IMR-90 (cell line): ENCODE measurements at regions not wholly inside any gene's neighbourhood (a gene's known extent, or its start where the extent isn't known, plus 50 kb on each side); places are given as distances from the start of the nearest gene placed in this dataset.

Experiments used
- BHLHE40 ChIP-seq: fragments of 150-350 bp; IDR thresholded peaks from 2 replicates; pipeline ENCODE4 v1.6.1; 2016; ENCODE audit warnings: mild to moderate bottlenecking, low read depth, low read length
- CEBPB ChIP-seq: IDR thresholded peaks from 2 replicates; pipeline ENCODE4 v1.6.1; 2012; ENCODE audit warnings: low read depth, low read length, improper control_type of control experiment
- CHD1 ChIP-seq: IDR thresholded peaks from 2 replicates; pipeline ENCODE4 v1.6.1; 2012; ENCODE audit warnings: low read depth, low read length, improper control_type of control experiment
- FOS ChIP-seq: fragments of 150-350 bp; IDR thresholded peaks from 2 replicates; pipeline ENCODE4 v1.6.1; 2016; ENCODE audit warnings: low read depth, low read length
- MAZ ChIP-seq: IDR thresholded peaks from 2 replicates; pipeline ENCODE4 v1.6.1; 2012; ENCODE audit warnings: low read depth, mild to moderate bottlenecking, low read length, improper control_type of control experiment, moderate library complexity, borderline replicate concordance
- MXI1 ChIP-seq: IDR thresholded peaks from 2 replicates; pipeline ENCODE4 v1.6.1; 2012; ENCODE audit warnings: low read depth, mild to moderate bottlenecking, low read length, moderate library complexity, borderline replicate concordance
- POLR2A ChIP-seq: IDR thresholded peaks from 2 replicates; pipeline ENCODE4 v1.6.1; 2012; ENCODE audit warnings: mild to moderate bottlenecking, low read depth, low read length
- RAD21 ChIP-seq: IDR thresholded peaks from 2 replicates; pipeline ENCODE4 v1.6.1; 2012; ENCODE audit warnings: low read length, improper control_type of control experiment
- RCOR1 ChIP-seq: IDR thresholded peaks from 2 replicates; pipeline ENCODE4 v1.6.1; 2012; ENCODE audit warnings: mild to moderate bottlenecking, low read length, improper control_type of control experiment; ENCODE audit not compliant: insufficient replicate concordance
- RFX5 ChIP-seq: IDR thresholded peaks from 2 replicates; pipeline ENCODE4 v1.8.0; 2012; ENCODE audit warnings: low read depth, mild to moderate bottlenecking, low read length, moderate library complexity
- SMC3 ChIP-seq: fragments of 150-350 bp; IDR thresholded peaks from 2 replicates; pipeline ENCODE4 v1.6.1; 2016; ENCODE audit warnings: low read depth, mild to moderate bottlenecking, antibody characterized with exemption, low read length, moderate library complexity
- TF ChIP-seq, protein P1 (sequence below): conservative IDR thresholded peaks from 2 replicates; pipeline ENCODE4 v1.5.1; 2012; ENCODE audit warnings: mild to moderate bottlenecking, low read depth, low read length, improper control_type of control experiment
- TF ChIP-seq, protein P2 (sequence below): fragments of 150-350 bp; IDR thresholded peaks from 2 replicates; pipeline ENCODE4 v1.6.1; 2017; ENCODE audit warnings: mild to moderate bottlenecking, antibody characterized with exemption, low read length, low read depth
- TF ChIP-seq, protein P3 (sequence below): fragments of 150-350 bp; IDR thresholded peaks from 2 replicates; pipeline ENCODE4 v1.6.1; 2016; ENCODE audit warnings: low read depth, mild to moderate bottlenecking, low read length, moderate library complexity, borderline replicate concordance

DNA sequence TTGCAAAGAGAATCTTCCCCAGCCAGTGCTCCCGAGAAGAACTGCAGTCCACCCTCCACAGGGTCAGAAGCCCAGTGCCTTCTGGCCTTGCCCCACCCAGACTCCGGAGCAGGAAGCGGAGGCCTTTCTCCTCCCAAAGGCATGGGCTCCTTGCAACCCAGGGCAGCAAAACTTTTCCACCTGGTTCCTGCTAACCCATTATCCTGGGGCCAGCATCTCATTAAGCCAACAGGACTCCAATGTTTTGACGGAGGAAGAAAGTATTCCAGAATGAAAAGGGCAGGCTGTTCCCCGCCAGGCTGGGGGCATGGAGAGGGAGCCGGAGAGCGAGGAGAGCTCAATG lies 88.1 kb downstream of the RTL6 start:
- no peak for TF ChIP-seq BHLHE40
- TF ChIP-seq, protein P1, sequence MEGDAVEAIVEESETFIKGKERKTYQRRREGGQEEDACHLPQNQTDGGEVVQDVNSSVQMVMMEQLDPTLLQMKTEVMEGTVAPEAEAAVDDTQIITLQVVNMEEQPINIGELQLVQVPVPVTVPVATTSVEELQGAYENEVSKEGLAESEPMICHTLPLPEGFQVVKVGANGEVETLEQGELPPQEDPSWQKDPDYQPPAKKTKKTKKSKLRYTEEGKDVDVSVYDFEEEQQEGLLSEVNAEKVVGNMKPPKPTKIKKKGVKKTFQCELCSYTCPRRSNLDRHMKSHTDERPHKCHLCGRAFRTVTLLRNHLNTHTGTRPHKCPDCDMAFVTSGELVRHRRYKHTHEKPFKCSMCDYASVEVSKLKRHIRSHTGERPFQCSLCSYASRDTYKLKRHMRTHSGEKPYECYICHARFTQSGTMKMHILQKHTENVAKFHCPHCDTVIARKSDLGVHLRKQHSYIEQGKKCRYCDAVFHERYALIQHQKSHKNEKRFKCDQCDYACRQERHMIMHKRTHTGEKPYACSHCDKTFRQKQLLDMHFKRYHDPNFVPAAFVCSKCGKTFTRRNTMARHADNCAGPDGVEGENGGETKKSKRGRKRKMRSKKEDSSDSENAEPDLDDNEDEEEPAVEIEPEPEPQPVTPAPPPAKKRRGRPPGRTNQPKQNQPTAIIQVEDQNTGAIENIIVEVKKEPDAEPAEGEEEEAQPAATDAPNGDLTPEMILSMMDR: no peak
- no peak for TF ChIP-seq MXI1
- TF ChIP-seq MAZ: no peak
- no peak for TF ChIP-seq RFX5
- TF ChIP-seq, protein P2, sequence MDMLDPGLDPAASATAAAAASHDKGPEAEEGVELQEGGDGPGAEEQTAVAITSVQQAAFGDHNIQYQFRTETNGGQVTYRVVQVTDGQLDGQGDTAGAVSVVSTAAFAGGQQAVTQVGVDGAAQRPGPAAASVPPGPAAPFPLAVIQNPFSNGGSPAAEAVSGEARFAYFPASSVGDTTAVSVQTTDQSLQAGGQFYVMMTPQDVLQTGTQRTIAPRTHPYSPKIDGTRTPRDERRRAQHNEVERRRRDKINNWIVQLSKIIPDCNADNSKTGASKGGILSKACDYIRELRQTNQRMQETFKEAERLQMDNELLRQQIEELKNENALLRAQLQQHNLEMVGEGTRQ: no peak
- TF ChIP-seq POLR2A: no peak
- TF ChIP-seq CEBPB: no peak
- no peak for TF ChIP-seq CHD1
- TF ChIP-seq RAD21: no peak
- TF ChIP-seq SMC3: no peak
- TF ChIP-seq RCOR1: no peak
- no peak for TF ChIP-seq FOS
- TF ChIP-seq, protein P3, sequence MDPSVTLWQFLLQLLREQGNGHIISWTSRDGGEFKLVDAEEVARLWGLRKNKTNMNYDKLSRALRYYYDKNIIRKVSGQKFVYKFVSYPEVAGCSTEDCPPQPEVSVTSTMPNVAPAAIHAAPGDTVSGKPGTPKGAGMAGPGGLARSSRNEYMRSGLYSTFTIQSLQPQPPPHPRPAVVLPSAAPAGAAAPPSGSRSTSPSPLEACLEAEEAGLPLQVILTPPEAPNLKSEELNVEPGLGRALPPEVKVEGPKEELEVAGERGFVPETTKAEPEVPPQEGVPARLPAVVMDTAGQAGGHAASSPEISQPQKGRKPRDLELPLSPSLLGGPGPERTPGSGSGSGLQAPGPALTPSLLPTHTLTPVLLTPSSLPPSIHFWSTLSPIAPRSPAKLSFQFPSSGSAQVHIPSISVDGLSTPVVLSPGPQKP: no peak
